CD4-positive, alpha-beta T cell treated with Interleukin-10 for 1 hour (primary cell): ENCODE measurements at regions not wholly inside any gene's neighbourhood (a gene's known extent, or its start where the extent isn't known, plus 50 kb on each side); places are given as distances from the start of the nearest gene placed in this dataset.
"Not testable (repeated sequence)": the region's sequence is repeated elsewhere in the genome, so short reads cannot be mapped to it uniquely, and the experiment has no call there.

Source experiments
- DNase-seq: peaks from one replicate; pipeline ENCODE4 v3.0.0-alpha.2; 2020

DNA sequence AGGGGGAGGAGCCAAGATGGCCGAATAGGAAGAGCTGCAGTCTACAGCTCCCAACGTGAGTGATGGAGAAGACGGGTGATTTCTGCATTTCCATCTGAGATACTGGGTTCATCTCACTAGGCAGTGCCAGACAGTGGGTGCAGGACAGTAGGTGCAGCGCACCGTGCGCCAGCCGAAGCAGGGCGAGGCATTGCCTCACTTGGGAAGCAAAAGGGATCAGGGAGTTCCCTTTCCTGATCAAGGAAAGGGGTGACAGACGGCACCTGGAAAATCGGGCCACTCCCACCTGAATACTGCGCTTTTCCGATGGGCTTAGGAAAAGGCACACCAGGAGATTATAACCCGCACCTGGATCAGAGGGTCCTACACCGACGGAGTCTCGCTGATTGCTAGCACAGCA lies 121.1 kb upstream of the SESTD1 start:
- DNase-seq = not testable (repeated sequence)

DNA sequence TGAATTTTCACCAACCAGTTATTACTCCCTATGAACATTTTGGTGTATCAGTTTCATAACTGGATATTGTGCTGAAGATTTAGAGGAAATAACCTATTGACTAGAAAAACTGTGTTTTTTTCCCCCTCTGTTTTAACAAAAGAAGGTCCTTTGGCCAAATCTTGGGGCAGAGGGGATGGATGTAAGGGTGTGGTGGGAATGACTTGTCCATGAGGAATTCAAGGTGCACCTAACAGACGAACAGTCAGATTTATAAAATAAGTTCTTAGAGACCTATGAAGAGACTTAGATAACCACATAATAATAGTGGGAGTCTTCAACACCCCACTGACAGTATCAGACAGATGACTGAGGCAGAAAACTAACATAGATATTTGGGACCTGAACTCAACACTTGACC lies 119.3 kb upstream of the SESTD1 start:
- no peak for DNase-seq

DNA sequence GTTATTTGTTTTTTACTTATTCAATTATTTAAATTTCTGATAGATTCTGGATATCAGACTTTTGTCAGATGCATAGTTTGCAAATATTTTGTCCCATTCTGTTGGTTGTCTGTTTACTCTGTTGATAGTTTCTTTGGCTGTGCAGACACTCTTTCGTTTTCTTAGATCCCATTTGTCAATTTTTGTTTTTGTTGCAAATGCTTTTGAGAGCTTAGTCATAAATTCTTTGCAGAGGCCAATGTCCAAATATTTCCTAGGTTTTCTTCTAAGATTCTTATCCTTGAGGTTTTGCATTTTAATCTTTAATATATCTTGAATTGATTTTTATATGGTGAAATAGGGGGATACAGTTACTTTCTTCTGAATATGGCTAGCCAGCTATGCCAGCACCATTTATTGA lies 112.7 kb upstream of the SESTD1 start:
- DNase-seq = no peak

DNA sequence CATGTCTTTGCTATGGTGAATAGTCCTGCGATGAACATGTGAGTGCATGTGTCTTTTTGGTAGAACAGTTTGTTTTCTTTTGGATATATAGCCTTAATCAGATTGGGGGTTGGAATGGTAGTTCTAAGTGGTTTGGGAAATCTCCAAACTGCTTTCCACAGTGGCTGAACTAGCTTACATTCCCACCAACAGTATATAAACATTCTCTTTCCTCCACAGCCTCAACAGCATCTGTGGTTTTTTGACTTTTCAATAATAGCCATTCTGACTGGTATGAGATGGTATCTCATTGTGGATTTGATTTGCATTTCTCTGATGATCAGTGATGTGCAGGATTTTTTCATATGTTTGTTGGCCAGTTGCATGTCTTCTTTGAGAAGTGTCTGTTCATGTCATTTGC lies 112.2 kb upstream of the SESTD1 start:
- no peak for DNase-seq

DNA sequence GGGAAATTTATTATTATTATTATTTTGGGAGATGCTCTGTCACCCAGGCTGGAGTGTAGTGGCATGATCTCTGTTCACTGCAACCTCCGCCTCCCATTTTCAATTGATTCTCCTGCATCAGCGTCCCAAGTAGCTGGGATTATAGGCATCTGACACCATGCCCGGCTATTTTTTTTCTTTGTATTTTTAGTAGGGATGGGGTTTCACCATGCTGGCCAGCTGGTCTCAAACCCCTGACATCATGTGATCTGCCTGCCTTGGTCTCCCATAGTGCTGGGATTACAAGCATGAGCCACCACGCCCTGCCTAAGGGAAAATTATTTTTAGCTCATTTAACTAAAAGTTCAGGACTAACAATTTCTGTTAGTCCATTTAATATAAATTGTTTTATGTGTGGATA lies 109.2 kb upstream of the SESTD1 start:
- no peak for DNase-seq

DNA sequence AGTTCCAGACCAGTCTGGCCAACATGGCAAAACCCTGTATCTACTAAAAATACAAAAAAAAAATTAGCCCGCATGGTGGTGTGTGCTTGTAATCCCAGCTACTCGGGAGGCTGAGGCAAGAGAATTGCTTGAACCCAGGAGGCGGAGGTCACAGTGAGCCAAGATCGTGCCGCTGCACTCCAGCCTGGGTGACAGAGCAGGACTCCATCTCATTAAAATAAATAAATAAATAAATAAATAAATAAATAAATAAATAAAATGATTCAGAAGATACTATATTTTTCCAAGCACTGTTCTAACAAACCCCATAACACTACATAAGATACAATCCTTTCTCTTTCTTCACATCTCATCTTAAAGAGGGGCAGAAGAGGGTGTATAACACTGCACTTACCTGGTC lies 100.9 kb upstream of the SESTD1 start:
- not testable (repeated sequence) for DNase-seq

DNA sequence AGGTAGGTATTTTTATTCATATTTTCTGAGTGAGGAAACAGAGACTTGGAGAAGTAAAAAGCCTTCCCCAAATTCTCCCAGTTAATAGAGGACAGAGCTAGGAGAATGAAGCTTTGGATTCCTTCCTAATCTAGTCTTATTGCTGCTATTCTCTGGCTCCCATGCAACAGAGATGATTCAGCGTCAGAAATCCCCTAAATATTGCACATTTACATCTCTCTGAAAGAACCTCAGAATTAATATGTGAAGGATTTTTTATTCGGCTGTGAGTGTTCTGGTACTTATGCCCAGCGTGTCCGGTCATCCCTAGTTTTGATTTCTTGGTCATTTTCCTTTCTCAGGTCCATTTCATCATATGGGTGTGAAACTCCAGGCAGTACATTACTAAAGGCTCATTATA lies 91.2 kb upstream of the SESTD1 start:
- no peak for DNase-seq

DNA sequence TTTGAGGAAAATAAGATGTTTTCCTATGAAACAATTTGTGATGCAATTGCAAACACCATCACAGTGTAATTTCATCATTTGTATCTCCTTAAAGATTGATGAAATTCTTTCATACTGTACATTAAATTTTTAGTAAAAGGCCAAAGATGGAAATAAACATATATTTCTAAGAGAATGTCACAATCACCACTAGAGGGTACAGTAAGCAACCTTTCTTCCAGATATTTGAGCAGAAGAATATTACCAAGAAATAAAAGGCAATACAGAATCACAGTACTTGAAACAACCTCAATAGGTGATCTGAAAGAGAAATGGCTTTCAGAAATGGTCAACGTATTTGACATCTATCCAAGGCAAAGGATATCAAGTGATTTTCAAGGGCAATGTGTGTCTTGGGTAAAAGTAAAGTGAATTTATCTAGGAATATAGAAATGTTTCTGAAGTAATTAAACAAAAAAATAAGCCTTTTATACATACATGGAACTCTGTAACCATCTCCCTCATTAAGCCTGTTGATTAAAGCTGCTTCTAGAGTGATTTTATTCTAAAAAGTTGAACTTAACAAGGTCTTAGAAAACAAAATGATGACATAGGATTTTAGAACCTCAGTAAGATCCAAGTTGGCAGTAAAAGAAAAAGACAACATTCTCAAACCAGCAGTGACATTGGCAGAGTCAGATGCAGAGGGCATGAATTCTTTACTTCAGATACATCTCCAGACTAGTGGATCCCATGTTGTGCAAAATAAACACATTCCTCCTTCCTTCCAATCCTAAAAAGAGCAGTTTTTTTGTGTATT lies 90.3 kb upstream of the SESTD1 start:
- no peak for DNase-seq

DNA sequence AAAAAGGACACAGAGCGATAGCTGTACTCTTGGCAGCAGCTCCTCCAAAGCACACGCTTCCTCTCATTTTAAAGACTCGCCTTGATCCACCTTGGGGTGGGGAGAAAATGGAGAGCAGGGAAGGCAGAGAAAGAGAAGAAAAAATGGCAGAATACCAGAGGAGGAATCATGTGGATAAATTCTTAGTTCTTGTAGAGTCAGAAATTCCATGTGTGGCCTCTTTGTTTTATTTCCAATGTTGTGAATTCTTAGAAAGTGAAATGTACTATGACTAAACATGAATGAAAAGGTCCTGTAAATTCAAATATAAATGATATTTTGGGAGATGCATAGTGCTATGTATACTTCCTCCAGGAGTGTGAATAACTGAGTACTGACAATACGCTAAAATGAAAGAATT lies 89.7 kb upstream of the SESTD1 start:
- DNase-seq = no peak

DNA sequence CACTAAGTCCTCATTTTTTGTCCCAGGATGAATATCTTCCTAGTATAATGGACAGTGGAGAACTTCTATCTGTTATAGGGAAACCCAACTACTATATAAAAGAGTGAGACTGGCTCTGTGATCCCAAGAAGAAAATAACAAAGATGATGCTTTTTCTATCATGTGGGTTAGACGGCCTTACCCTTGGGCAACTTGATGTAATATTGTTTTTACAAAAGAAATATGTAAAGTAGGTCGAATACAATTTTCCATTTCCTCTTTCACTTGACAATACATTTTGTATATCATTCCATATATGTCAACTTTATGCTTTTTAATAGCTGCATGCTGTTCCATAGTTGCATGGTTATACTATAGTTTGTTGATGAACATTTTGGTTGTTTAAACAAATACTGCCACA lies 87.5 kb upstream of the SESTD1 start:
- DNase-seq = no peak

DNA sequence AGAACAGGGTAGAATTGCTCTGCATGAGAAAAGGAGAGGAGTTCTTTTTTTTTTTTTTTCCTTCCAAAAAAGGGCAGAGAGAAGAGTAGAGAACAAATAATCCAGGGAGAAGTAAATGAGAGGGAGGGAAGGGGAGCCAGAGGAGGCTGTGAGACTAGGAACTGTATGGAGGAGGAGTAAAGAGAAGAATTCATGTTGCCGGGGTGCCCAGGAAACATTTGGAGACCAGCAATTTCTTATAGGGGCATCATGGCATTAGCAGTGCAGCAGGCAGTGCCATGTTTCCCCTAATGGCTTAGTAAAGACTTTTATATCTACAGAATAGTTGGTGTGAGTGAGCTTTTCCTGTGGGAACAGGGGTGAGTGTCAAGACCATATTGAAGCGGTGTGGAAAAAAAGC lies 86.4 kb upstream of the SESTD1 start:
- DNase-seq = no peak

DNA sequence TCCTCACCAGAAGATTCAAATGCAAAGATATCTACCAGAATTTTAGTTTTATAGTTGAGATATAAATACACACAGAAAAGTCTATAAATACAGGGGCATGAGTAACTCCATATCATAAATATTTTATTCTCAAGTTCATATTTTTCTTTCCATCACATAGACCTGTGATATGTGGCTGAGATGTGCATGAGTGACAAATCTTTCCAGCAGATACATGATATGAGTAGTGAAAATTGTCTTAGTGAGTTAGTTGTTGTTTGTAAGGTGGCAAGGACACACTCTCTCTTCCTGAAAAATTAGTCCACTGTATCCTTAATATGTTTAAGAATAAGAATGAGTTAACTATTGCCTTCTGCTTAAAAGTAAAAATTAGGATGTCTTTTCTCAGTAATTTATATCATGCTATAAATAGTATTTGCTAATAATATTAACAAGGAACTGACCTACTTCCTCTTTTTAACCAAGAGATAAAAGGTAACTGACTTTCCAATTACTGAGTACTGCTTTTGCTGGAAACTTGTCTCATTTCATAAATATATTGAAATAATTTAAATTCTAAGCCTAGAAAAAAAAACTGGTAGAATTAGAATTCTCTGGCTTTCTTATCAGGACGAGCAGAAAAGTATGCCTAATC lies 85.2 kb upstream of the SESTD1 start:
- no peak for DNase-seq

DNA sequence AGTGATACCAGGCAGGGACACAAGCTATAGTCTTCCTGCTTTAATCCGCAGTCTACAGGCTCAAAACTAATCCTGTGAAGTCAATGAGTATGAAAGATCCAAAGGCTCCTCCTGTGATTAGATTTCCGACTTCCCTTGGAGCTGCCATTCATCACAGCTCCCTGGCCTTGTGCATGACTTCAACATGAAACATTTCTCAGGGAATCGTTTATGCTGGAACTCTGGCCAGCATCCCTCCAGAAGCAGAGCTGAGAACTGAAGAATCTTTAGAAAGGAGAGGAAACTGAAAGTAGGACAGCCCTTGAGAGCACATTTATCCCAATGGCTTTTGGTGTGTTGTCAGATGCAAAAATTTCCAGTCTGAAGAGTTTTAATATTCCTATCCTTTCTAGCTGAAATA lies 84.3 kb upstream of the SESTD1 start:
- DNase-seq = no peak

DNA sequence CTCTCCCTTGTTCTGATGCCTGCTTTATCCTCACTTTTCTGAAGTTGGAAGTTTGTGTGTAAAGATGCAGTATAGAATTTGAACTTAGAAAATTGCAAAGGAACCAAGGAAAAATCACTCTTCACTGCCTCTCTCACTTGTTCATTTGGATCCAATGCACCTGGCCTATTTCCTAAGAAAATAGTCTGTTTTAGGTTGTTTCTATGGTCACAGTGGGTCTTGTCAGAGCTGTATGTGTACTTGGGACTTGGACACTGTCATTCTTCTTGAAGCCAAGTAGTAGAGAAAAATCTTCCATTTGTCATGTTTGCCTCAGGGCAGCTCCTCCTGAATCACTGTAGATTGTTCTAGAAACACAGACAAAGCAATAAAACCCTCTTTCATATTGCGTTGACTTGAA lies 80.3 kb upstream of the SESTD1 start:
- no peak for DNase-seq

DNA sequence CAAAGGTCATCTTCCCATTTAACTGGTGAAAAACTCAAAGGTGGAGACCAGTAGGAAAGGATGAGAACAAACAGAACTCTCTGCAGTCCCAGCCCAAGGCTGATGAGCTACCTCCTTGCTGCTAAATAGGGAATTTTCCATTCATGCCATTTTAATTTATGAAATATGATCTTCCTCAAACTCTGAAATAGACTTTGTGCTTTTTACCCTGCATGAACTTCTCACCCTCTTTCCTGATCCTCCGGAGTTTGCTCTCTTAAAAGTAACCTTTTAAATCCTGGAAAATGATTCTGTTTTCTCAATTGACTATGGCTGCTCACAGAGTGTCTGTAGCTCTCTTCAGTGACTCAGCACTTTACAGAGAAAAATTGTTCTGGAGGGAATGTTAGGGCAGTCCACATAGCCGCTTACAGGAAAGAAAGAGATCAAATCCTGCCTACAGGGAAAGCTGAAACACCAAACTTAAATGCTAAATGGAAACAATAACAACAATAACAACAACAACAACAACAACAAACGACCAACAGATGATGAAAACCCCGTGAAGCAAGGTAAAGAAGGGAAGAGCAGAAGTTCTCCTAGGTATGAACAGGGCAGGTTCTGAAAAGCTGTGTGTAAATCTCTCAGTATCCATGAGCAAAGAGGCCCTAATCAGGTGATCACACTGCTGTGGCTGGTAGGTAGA lies 79.8 kb upstream of the SESTD1 start:
- no peak for DNase-seq

DNA sequence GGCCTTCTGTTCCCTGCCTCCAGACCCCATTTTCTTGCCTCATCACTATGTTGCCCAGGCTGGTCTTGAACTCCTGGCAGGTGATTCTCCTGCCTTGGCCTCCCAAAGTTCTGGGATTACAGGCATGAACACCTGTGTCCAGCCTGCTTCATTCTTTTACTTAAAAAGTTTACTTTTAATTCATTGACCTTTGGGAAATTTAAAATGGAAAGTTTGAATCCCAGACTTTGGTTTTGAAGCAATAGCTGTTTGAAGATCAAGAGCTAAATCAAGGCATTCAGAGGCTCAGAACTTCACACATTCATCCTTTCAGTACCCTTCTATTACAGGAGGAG lies 79.3 kb upstream of the SESTD1 start:
- no peak for DNase-seq

DNA sequence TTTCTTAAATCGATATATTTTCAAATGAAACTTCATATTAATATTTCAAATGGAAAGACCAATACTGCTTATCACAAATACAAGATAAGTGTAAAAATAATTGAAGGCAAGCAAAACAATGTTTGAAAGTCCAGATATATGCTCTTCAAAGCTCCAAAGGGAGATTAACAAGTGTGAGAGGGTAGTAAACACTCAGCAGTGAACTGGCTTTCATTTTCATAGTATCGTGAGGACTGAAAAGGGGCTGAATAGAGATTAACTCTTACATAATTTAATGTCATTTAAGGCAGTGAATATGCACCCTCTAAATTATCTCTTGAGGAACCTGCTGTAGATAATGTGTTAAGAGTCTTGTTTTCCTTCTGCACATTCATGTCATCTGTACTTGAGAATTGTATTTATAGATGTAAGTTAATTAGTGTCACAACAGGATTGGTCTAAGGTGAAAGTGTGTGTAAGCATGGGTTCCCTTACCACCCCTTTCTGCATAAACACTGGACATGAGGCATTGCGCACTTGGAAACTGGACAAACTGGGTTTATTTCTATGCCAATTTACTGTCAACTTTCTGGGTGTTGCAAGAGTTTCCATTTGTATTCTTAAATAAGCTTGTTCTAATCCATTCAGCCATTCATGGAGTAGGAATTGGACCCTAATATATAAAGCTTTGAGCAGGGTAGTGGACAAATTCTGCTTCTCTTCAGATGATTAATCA lies 76.7 kb upstream of the SESTD1 start:
- DNase-seq = no peak

DNA sequence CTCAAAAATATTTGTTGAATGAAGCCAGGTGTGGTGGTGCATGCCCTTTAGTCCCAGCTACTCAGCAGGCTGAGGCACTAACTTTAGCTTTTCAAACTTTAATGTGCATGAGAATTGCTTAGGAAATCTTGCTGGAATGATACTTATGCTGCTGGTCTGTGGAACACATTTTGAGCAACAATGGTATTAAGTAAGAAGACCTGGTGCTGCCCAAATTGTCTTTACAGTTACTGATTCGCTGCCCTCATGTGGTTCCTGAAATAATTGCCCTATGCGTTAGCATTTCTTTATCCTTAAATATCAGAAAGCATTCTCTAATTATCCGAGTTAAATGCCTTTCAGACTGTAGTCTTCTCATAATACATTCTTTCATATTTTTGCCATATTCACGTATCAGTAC lies 76.0 kb upstream of the SESTD1 start:
- DNase-seq = peak; percentile 6

DNA sequence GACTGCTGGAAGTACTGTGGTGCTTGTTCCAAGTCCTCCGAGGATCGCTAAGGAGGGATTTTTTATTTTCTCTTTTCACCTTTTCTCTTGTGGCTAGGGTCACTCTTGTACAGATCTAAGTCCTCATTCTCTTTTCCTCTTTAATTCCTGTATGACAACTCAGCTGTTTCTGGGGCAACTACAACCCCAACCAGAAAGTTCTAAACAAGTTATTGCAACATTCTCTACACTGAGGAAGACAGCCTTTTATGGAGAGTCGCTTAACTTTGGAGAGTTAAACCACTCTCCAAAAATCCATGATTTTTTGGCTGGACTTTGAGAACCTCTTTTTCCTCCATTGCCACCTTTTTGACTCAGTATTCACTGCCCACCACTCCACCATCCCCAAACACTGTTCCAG lies 74.0 kb upstream of the SESTD1 start:
- DNase-seq = no peak

DNA sequence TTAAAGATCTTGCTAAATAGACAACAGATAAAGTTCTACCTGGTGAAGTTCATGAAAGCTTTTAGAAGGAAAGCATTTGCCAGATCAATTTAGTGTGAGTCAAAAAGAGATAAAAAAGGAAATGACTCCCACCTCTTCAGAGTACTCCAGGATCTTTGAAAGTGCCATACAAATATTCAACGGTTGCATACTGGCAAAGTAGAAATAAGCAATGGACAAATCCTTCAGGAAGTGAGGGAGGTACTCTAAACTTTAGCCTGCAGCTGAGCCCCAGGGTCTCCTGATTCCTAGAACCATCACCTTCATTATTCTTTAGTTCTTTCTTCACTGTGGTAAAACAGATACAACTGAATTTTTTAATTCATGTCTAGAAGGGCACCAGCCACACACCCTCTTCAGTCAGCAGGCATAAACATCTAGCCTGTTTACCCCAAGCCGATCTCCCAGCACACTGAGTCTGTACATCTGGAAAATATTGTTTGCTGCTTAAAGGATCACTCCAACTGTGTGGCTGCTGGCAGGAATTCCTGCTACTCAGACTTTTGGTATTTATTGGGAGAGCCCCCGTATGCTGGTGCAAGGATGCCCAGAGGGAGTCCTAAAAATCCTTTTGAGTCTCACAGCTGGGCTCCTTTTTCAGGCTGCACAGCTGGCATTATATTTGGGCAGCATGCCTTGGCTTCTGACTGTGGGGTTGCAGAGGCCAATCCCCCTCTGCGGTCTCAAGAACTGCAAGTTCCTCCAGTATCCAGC lies 72.3 kb upstream of the SESTD1 start:
- no peak for DNase-seq

DNA sequence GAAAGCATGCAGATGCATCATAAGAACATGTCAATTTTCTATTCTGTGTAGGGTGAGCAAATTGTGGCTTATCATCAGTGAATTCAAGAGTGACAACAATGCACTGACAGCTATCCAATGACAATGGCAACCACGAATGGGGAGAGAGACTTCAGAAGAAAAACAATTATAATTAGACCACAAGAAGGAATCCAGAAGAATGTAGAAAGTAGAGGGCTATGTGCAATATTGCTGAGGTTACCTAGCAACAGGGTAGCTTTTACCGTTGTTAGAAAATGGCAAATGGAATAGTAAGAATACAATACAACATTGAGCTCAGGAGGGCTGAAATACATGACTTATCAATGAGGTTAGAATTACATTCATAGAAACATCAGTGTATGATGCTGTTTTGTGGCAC lies 71.1 kb upstream of the SESTD1 start:
- no peak for DNase-seq

DNA sequence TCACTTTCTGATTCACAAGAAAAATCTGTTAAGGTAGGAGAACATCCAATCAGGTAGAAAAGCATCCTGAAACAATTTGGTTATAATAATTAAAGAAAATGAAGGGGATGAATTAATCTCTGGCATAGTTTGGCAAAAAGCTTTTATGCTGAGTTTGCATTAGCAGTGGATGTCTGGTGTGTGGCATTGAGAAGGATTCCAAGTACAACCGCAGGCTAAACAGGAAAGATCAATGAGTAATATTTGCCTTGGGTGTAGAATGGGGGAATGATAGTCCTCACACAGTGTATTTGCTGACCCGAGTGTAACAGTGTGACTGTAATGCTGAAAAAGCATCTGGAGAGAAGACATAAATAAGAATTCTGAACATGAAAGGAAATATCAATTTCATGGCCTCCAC lies 68.3 kb upstream of the SESTD1 start:
- DNase-seq = no peak

DNA sequence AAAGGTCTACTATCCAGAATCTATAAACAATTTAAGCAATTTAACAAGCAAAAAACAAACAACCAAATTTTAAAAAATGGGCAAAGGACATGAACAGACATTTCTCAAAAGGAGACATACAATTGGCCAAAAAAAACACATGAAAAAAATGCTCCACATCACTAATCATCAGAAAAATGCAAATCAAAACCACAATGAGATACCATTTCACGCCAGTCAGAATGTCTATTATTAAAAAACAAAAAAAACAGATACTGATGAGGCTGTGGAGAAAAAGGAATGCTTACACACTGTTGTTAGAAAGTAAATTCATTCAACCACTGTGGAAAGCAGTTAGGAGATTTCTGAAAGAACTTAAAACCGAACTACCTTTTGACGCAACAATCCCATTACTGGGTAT lies 66.4 kb upstream of the SESTD1 start:
- no peak for DNase-seq
